Endothelial cell of umbilical vein (primary cell): ENCODE measurements at regions not wholly inside any gene's neighbourhood (a gene's known extent, or its start where the extent isn't known, plus 50 kb on each side); places are given as distances from the start of the nearest gene placed in this dataset.

Source experiments
- BruUV-seq: library from RNA; stranded (reverse); fragments of 400-500 nt; replicated peaks from 2 replicates; lab custom pipeline; 2021; lab: Mats Ljungman, UMichigan
- CTCF ChIA-PET: fragments of 300-600, 350-600 bp; sonication (Branson Sonifier 250); formaldehyde crosslinking; loops from one replicate; lab custom pipeline; 2021; ENCODE audit warnings: antibody characterized with exemption, inconsistent platforms; lab: Charles Lee
- POLR2A ChIA-PET: fragments of 300-600, 350-600 bp; sonication (Branson Sonifier 250); formaldehyde crosslinking; loops from one replicate; lab custom pipeline; 2021; ENCODE audit warnings: antibody characterized with exemption, inconsistent platforms; lab: Charles Lee
- DNase-seq: peaks from one replicate; pipeline ENCODE4 v3.0.0-alpha.2; 2011; ENCODE audit warnings: low read depth, low spot score
- FAIRE-seq: peaks from 2 replicates; lab custom pipeline; 2011; peaks lifted over from hg19 to GRCh38; lab: Jason Lieb, UNC
- H2AFZ ChIP-seq: 2 replicates; pipeline ENCODE4 v1.6.0; 2012; ENCODE audit warnings: low read depth, low read length, control low read depth, inconsistent platforms
- H3K27ac ChIP-seq: 2 replicates; pipeline ENCODE4 v1.5.1; 2011; ENCODE audit warnings: low read depth, mild to moderate bottlenecking, control low read depth, low read length, moderate library complexity; ENCODE audit not compliant: insufficient read depth
- H3K27me3 ChIP-seq, 2 experiments: 2 replicates each; pipeline versions ENCODE4 v1.6.0 to v1.6.1; 2011; ENCODE audit warnings: low read length in 2 of 2, mixed read lengths in 1 of 2; ENCODE audit not compliant: control insufficient read depth in 2 of 2, insufficient read depth in 2 of 2
- H3K36me3 ChIP-seq, 2 experiments: 2 replicates in 1 of 2; 3 replicates in 1 of 2; pipeline ENCODE4 v1.5.1; 2011; ENCODE audit warnings: low read length in 2 of 2, mild to moderate bottlenecking in 1 of 2, moderate library complexity in 1 of 2; ENCODE audit not compliant: control insufficient read depth in 2 of 2, insufficient read depth in 2 of 2; ENCODE audit errors: extremely low read depth in 1 of 2
- H3K4me1 ChIP-seq: 3 replicates; pipeline ENCODE4 v1.5.1; 2011; ENCODE audit warnings: mild to moderate bottlenecking, low read length; ENCODE audit not compliant: control insufficient read depth, insufficient read depth; ENCODE audit errors: extremely low read depth
- H3K4me2 ChIP-seq: 2 replicates; pipeline ENCODE4 v1.6.1; 2011; ENCODE audit warnings: low read length, control low read depth, mixed read lengths; ENCODE audit not compliant: insufficient read depth
- H3K4me3 ChIP-seq, 3 experiments: fragments of 200-600 bp in 1 of 3; sonication (generic), shearing (Covaris generic) in 1 of 3; replicated peaks in 1 of 3; 2 replicates each; pipeline ENCODE4 v1.5.1; 2011 to 2016; ENCODE audit warnings: control low read depth in 3 of 3, low read length in 3 of 3, mild to moderate bottlenecking in 2 of 3, inconsistent platforms in 1 of 3, low read depth in 1 of 3, moderate library complexity in 1 of 3; ENCODE audit not compliant: insufficient read depth in 1 of 3
- H3K79me2 ChIP-seq: 2 replicates; pipeline ENCODE4 v1.6.0; 2012; ENCODE audit warnings: low read length, inconsistent platforms; ENCODE audit not compliant: control insufficient read depth, insufficient read depth
- H3K9ac ChIP-seq: replicated peaks from 2 replicates; pipeline ENCODE3; 2011; ENCODE audit warnings: low read length, control low read depth; ENCODE audit not compliant: insufficient read depth; ENCODE audit errors: extremely low read depth
- H3K9me1 ChIP-seq: replicated peaks from 3 replicates; pipeline ENCODE4 v1.6.0; 2011; ENCODE audit warnings: mild to moderate bottlenecking, low read length; ENCODE audit not compliant: control insufficient read depth, insufficient read depth; ENCODE audit errors: extremely low read depth
- H3K9me3 ChIP-seq: replicated peaks from 2 replicates; pipeline ENCODE4 v1.5.1; 2012; ENCODE audit warnings: low read length, inconsistent platforms; ENCODE audit not compliant: control insufficient read depth, insufficient read depth
- H4K20me1 ChIP-seq: replicated peaks from 2 replicates; pipeline ENCODE3; 2011; ENCODE audit warnings: mild to moderate bottlenecking, low read length; ENCODE audit not compliant: control insufficient read depth, insufficient read depth; ENCODE audit errors: extremely low read depth
- FOS ChIP-seq: IDR thresholded peaks from 2 replicates; pipeline ENCODE4 v1.6.1; 2011; ENCODE audit warnings: mild to moderate bottlenecking, low read length, moderate library complexity, borderline replicate concordance; ENCODE audit not compliant: insufficient read depth
- GATA2 ChIP-seq: IDR thresholded peaks from 2 replicates; pipeline ENCODE4 v1.7.0; 2011; ENCODE audit warnings: low read depth, mild to moderate bottlenecking, moderate library complexity, mixed read lengths, low read length; ENCODE audit not compliant: insufficient read length, insufficient read depth
- JUN ChIP-seq: IDR thresholded peaks from 2 replicates; pipeline ENCODE4 v1.6.1; 2011; ENCODE audit warnings: borderline replicate concordance, low read depth; ENCODE audit not compliant: insufficient read length, insufficient read depth
- MYC ChIP-seq: IDR thresholded peaks from one replicate; pipeline ENCODE4 v1.6.1; 2011; ENCODE audit warnings: mild to moderate bottlenecking, low read depth, low read length
- POLR2A ChIP-seq: IDR thresholded peaks from 2 replicates; pipeline ENCODE4 v1.6.1; 2012; ENCODE audit warnings: low read depth, mild to moderate bottlenecking, control low read depth, low read length
- POLR2AphosphoS5 ChIP-seq: IDR thresholded peaks from 2 replicates; pipeline ENCODE4 v1.6.1; 2012; ENCODE audit warnings: low read depth, mild to moderate bottlenecking, control low read depth, low read length, moderate library complexity; ENCODE audit not compliant: insufficient read depth
- dilution Hi-C: fragments of 300-500 bp; cut with MboI; formaldehyde crosslinking; loops from one replicate; pipeline ENCODE4 v1.15.0; 2019; ENCODE audit warnings: low sequenced_read_pairs; ENCODE audit not compliant: extremely low pct_ligation_motif_present
- intact Hi-C: fragments of 100-400 bp; cut with micrococcal nuclease; formaldehyde crosslinking; loops from one replicate; pipeline ENCODE4 v1.10.0; 2022
- TF ChIP-seq, protein P1 (sequence below), 2 donors: IDR thresholded peaks; 1 replicate in 1 of 2; 2 replicates in 1 of 2; pipeline ENCODE4 v1.5.1; 2011; ENCODE audit warnings: low read length in 2 of 2, mild to moderate bottlenecking in 2 of 2, moderate library complexity in 2 of 2, control low read depth in 1 of 2, inconsistent platforms in 1 of 2, low read depth in 1 of 2; ENCODE audit not compliant: insufficient read depth in 1 of 2; ENCODE audit errors: extremely low read depth in 1 of 2

DNA sequence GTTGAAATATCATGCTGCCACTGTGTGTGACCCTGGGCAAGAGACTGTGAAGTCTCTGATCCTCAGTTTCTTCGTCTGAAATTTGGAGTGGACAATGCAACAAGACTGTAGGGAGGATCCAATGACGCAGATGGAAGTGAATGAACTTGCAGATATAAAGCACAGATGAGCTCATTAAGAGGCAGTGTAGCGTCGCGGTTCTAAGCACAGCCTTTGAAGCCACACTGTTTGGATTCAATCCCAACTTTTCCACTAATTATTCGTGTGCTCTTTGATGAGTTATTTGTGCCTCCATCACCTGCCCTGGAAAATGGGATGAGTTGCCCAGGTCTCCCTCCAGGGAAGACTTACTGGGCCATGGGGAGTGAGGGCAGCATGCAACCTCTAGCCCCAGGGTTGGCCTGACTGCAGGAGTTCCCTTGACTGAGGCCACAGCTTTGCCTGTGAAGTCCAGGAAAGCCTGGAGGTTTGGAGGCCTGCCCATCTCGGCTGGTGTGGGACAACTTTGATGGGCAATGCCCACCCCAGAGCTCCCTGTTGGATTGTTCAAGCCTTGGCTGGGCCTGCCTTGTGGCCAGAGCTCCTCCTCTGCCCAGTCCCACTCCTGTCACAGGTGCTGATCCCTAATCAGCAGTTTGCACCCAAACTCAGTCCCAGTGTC, 266.0 kb upstream of the B3GAT1 start:
- H3K4me2 ChIP-seq: no peak overlapping the region
- FAIRE-seq (no peak), DNase-seq (no peak)
- dilution Hi-C loops: no loop called here
- no peaks in the 10 kb centered on the region for H4K20me1 ChIP-seq
- TF ChIP-seq FOS: no peak
- TF ChIP-seq GATA2: no peak
- TF ChIP-seq, protein P1, sequence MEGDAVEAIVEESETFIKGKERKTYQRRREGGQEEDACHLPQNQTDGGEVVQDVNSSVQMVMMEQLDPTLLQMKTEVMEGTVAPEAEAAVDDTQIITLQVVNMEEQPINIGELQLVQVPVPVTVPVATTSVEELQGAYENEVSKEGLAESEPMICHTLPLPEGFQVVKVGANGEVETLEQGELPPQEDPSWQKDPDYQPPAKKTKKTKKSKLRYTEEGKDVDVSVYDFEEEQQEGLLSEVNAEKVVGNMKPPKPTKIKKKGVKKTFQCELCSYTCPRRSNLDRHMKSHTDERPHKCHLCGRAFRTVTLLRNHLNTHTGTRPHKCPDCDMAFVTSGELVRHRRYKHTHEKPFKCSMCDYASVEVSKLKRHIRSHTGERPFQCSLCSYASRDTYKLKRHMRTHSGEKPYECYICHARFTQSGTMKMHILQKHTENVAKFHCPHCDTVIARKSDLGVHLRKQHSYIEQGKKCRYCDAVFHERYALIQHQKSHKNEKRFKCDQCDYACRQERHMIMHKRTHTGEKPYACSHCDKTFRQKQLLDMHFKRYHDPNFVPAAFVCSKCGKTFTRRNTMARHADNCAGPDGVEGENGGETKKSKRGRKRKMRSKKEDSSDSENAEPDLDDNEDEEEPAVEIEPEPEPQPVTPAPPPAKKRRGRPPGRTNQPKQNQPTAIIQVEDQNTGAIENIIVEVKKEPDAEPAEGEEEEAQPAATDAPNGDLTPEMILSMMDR (IDR thresholded peaks at IDR 0.05; ENCODE audit: extremely low read depth in 1 of 2, insufficient read depth in 1 of 2, low read depth in 1 of 2, low read length in 2 of 2): no peak
- no peak for TF ChIP-seq MYC
- no peak for TF ChIP-seq POLR2A
- no peak overlapping the region for H3K27ac ChIP-seq
- H2AFZ ChIP-seq: no peak overlapping the region
- no peaks in the 10 kb centered on the region for H3K27me3 ChIP-seq
- H3K9me1 ChIP-seq: no peaks in the 10 kb centered on the region
- H3K79me2 ChIP-seq: no peaks in the 10 kb centered on the region
- BruUV-seq: no TSS peak
- no peak overlapping the region for H3K4me3 ChIP-seq
- POLR2A ChIA-PET: no interaction called here
- peaks cover 2% of the 10 kb centered on the region for H3K9me3 ChIP-seq
- CTCF ChIA-PET: no interaction called here
- H3K9ac ChIP-seq: no peak overlapping the region
- intact Hi-C loops: no loop called here
- no peaks in the 10 kb centered on the region for H3K4me1 ChIP-seq
- no peaks in the 10 kb centered on the region for H3K36me3 ChIP-seq

DNA sequence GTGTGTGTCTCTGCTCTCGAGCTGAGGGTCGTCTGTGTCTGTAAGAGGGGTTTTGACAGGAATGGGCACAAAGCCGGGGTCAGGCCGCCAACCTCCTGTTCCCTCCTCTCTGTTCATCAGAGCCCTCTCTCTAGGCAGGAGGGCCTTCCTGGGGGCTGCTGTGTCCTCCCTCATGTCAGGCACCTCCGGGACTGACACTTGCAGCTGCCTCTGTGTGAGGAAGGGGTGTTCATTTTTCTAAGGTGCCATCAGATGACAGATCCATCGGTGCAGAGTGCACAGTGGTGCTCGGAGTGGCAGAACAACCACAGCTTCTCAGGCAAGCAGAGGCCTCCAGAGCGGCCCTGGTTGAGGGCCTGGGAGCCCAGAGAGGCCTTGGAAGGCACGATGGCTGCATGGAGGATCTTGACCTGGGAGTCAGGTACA, 265.4 kb upstream of the B3GAT1 start:
- dilution Hi-C loops (no loop called here), intact Hi-C loops (no loop called here)
- TF ChIP-seq POLR2AphosphoS5 (no peak), MYC (no peak), POLR2A (no peak), JUN (no peak)
- H3K27me3 ChIP-seq: no peaks in the 10 kb centered on the region
- no peak overlapping the region for H3K4me2 ChIP-seq
- H3K9me1 ChIP-seq: no peaks in the 10 kb centered on the region
- DNase-seq (no peak), FAIRE-seq (no peak)
- H3K27ac ChIP-seq: no peak overlapping the region
- H3K79me2 ChIP-seq: no peaks in the 10 kb centered on the region
- no peaks in the 10 kb centered on the region for H3K36me3 ChIP-seq
- H3K4me1 ChIP-seq: no peaks in the 10 kb centered on the region
- POLR2A ChIA-PET: no interaction called here
- BruUV-seq: no TSS peak
- no peak overlapping the region for H3K9ac ChIP-seq
- H4K20me1 ChIP-seq: no peaks in the 10 kb centered on the region
- no peak overlapping the region for H2AFZ ChIP-seq
- CTCF ChIA-PET: no interaction called here
- peaks cover 2% of the 10 kb centered on the region for H3K9me3 ChIP-seq
- H3K4me3 ChIP-seq: no peak overlapping the region
